A549 (cell line): ENCODE measurements at regions not wholly inside any gene's neighbourhood (a gene's known extent, or its start where the extent isn't known, plus 50 kb on each side); places are given as distances from the start of the nearest gene placed in this dataset.

Experiments used
- ATAC-seq, 2 experiments: fragments of 200-7000 bp in 1 of 2; fragments of >200 bp in 1 of 2; cut with Nextera tagmentation in 1 of 2; cut with Tn5 transposase in 1 of 2; 3 replicates each; pipeline versions ENCODE4 v1.8.0 to v1.9.1; 2018 to 2020; ENCODE audit warnings: mild to moderate bottlenecking in 1 of 2, moderate library complexity in 1 of 2
- CTCF ChIA-PET: fragments of 300-600 bp; sonication (Branson Sonifier 250); formaldehyde crosslinking; extraction: SDS; loops from one replicate; lab custom pipeline; 2021; ENCODE audit warnings: antibody characterized with exemption, inconsistent platforms; lab: Yijun Ruan, JAX
- POLR2A ChIA-PET: fragments of 350-600 bp; formaldehyde crosslinking; extraction: SDS; loops from one replicate; lab custom pipeline; 2021; ENCODE audit warnings: antibody characterized with exemption, inconsistent platforms; lab: Yijun Ruan, JAX
- DNase-seq, 2 experiments: peaks; one replicate each; pipeline versions ENCODE4 v3.0.0 to v3.0.0-alpha.2; 2011 to 2016; ENCODE audit warnings: low read depth in 1 of 2, low spot score in 1 of 2
- FAIRE-seq: peaks from 2 replicates; lab custom pipeline; 2011; peaks lifted over from hg19 to GRCh38; lab: Jason Lieb, UNC
- H3K27ac ChIP-seq, 2 experiments: fragments of >200 bp; sonication (Bioruptor Twin); formaldehyde crosslinking; 3 replicates each; pipeline ENCODE4 v1.5.1; 2016 to 2017
- H3K4me1 ChIP-seq: fragments of >200 bp; sonication (Bioruptor Twin); formaldehyde crosslinking; 3 replicates; pipeline ENCODE4 v1.6.1; 2016
- H3K4me2 ChIP-seq: fragments of >200 bp; sonication (Bioruptor Twin); formaldehyde crosslinking; 3 replicates; pipeline ENCODE4 v1.6.1; 2016
- H3K4me3 ChIP-seq: fragments of >200 bp; sonication (Bioruptor Twin); formaldehyde crosslinking; 3 replicates; pipeline ENCODE4 v1.5.1; 2016
- H3K9me3 ChIP-seq: fragments of >200 bp; sonication (Bioruptor Twin); formaldehyde crosslinking; 3 replicates; pipeline ENCODE4 v1.6.1; 2016
- CEBPB ChIP-seq, 2 experiments: fragments of >200 bp in 1 of 2; sonication (Bioruptor Twin) in 1 of 2; formaldehyde crosslinking in 1 of 2; IDR thresholded peaks; 2 replicates each; pipeline ENCODE4 v1.6.1; 2012 to 2016
- CHD2 ChIP-seq: fragments of 150-350 bp; IDR thresholded peaks from 2 replicates; pipeline ENCODE4 v1.6.1; 2014; ENCODE audit warnings: low read length; ENCODE audit not compliant: partially characterized antibody
- GATA3 ChIP-seq: IDR thresholded peaks from 2 replicates; pipeline ENCODE4 v1.6.1; 2012; ENCODE audit warnings: borderline replicate concordance
- JUN ChIP-seq, 2 experiments: fragments of >200 bp; sonication (Bioruptor Twin); formaldehyde crosslinking; IDR thresholded peaks; 2 replicates in 1 of 2; 3 replicates in 1 of 2; pipeline ENCODE4 v1.6.1; 2016 to 2017
- KDM1A ChIP-seq: fragments of 200-600 bp; sonication (generic); IDR thresholded peaks from 2 replicates; pipeline ENCODE4 v1.6.1; 2016; ENCODE audit warnings: low read depth, mild to moderate bottlenecking
- MYC ChIP-seq: IDR thresholded peaks from 2 replicates; pipeline ENCODE4 v1.6.1; 2012; ENCODE audit warnings: mild to moderate bottlenecking, inconsistent platforms, low read length, improper control_type of control experiment, borderline replicate concordance
- RARB ChIP-seq: fragments of 250-450 bp; sonication (Bioruptor Pico); IDR thresholded peaks from 2 replicates; pipeline ENCODE4 v1.8.0; 2021; ENCODE audit warnings: mild to moderate bottlenecking, moderate library complexity
- RFX5 ChIP-seq: fragments of 450-650 bp; IDR thresholded peaks from 2 replicates; pipeline ENCODE4 v1.7.1; 2014; ENCODE audit warnings: antibody characterized with exemption, mild to moderate bottlenecking, moderate library complexity
- TP53 ChIP-seq: fragments of 250-450 bp; sonication (Bioruptor Pico); IDR thresholded peaks from 2 replicates; pipeline ENCODE4 v1.5.0; 2021; ENCODE audit warnings: mild to moderate bottlenecking, moderate library complexity
- WGBS: methylation state at CpG from one replicate; pipeline ENCODE4 v1.1.6; 2017; ENCODE audit errors: missing lambda C conversion rate; 5-methylcytosine and 5-hydroxymethylcytosine counted together
- TF ChIP-seq, protein P1 (sequence below): fragments of 200-600 bp; sonication (generic); IDR thresholded peaks from 2 replicates; pipeline ENCODE4 v1.6.1; 2016; ENCODE audit warnings: antibody characterized with exemption, mild to moderate bottlenecking, moderate library complexity
- TF ChIP-seq, protein P2 (sequence below): IDR thresholded peaks from 2 replicates; pipeline ENCODE4 v1.6.1; 2012
- TF ChIP-seq, protein P3 (sequence below): fragments of >200 bp; sonication (Bioruptor Twin); formaldehyde crosslinking; IDR thresholded peaks from 3 replicates; pipeline ENCODE4 v1.6.1; 2016
- TF ChIP-seq, protein P4 (sequence below): IDR thresholded peaks from 2 replicates; pipeline ENCODE4 v1.6.1; 2012; ENCODE audit warnings: low read depth, borderline replicate concordance

DNA sequence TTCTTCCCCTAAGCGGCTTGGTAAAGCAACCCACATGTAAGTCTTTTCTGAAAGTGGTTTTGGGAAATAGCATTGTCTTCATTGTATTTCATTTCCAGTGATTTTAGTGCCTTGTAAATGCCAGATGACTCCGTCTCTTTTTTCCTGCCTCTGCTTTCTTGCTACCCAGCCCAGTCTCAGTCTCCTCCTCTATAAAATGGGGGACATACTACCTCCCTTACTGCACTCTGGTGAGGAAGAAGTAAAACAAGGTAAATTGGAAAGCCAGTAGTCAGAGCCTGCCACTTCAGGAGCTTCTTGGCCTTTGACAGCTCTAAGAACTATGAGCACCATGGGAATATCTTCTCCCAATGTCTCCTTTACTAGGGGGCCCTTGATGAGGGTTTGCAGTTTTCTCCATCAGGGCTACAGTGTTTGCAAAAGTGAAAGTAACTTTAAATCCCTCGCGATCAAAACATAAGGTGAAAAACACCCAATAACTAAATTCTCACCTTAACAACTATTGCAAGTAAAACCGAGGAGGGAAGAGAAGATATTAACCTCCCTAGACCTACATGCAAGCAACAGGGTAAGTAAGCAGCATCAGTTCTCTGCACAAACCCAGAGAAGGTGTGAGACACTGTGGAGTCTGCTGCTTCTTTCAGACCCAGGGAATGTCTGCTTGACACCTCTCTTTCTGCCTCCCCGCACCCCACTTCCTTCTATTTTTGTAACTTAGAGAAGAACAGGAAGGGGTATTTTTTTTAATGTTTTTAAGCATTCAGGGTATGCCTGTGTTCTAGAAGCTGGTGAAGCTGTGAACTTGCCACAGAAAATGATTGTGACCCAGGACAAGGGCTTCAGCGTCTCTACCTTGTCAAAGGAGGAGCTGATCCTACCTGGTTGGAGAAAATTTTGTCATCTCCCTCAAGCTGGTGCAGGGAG lies 159.1 kb upstream of the EOMES start:
- H3K4me2 ChIP-seq: peak overlapping the region; percentile 55
- FAIRE-seq: no peak
- no peak for DNase-seq
- H3K27ac ChIP-seq: no peak overlapping the region
- no peak overlapping the region for H3K4me3 ChIP-seq
- POLR2A ChIA-PET: no interaction called here
- TF ChIP-seq CEBPB (IDR thresholded peaks at IDR 0.05): no peak
- no peak for TF ChIP-seq KDM1A
- TF ChIP-seq, protein P1, sequence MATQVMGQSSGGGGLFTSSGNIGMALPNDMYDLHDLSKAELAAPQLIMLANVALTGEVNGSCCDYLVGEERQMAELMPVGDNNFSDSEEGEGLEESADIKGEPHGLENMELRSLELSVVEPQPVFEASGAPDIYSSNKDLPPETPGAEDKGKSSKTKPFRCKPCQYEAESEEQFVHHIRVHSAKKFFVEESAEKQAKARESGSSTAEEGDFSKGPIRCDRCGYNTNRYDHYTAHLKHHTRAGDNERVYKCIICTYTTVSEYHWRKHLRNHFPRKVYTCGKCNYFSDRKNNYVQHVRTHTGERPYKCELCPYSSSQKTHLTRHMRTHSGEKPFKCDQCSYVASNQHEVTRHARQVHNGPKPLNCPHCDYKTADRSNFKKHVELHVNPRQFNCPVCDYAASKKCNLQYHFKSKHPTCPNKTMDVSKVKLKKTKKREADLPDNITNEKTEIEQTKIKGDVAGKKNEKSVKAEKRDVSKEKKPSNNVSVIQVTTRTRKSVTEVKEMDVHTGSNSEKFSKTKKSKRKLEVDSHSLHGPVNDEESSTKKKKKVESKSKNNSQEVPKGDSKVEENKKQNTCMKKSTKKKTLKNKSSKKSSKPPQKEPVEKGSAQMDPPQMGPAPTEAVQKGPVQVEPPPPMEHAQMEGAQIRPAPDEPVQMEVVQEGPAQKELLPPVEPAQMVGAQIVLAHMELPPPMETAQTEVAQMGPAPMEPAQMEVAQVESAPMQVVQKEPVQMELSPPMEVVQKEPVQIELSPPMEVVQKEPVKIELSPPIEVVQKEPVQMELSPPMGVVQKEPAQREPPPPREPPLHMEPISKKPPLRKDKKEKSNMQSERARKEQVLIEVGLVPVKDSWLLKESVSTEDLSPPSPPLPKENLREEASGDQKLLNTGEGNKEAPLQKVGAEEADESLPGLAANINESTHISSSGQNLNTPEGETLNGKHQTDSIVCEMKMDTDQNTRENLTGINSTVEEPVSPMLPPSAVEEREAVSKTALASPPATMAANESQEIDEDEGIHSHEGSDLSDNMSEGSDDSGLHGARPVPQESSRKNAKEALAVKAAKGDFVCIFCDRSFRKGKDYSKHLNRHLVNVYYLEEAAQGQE: no peak
- no peak for TF ChIP-seq RFX5
- no peak for TF ChIP-seq CHD2
- peak; percentile 34 to 53; a peak in 2 of 6 replicates for ATAC-seq
- H3K9me3 ChIP-seq: no peaks in the 10 kb centered on the region
- 31% methylated on average over 7 of the region's 7 CpGs for WGBS
- no peaks in the 10 kb centered on the region for H3K4me1 ChIP-seq
- CTCF ChIA-PET: no interaction called here

DNA sequence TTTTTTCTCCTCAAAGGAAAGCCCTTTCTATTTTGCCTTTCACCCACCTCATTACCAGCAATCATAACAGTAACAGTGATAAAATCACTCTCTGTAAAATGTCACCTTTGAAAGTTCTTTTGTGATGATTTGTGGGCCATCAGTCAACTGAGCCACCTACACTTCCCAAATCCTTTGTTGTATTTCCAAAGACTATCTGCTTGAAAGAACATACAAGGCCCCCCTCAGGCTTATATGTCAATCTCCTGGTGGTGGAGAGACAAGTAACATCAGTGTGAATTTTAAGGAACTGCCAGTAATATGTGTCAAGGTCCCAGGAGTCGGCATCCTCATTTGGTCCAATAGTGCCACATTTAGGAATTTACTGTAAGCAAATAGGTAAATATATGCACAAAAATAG lies 161.1 kb upstream of the EOMES start:
- no peak overlapping the region for H3K4me3 ChIP-seq
- WGBS: 76% methylated on average over 1 of the region's 1 CpG
- DNase-seq: no peak
- ChIA-PET CTCF (no interaction called here), POLR2A (no interaction called here)
- ATAC-seq: no peak
- no peak for FAIRE-seq
- no peaks in the 10 kb centered on the region for H3K9me3 ChIP-seq
- no peak overlapping the region for H3K4me2 ChIP-seq
- H3K4me1 ChIP-seq: no peaks in the 10 kb centered on the region
- H3K27ac ChIP-seq: no peak overlapping the region
- TF ChIP-seq JUN (IDR thresholded peaks at IDR 0.05): no peak
- no peak for TF ChIP-seq GATA3
- TF ChIP-seq, protein P1: no peak
- TF ChIP-seq TP53 (CRISPR knock-in tag): no peak
- TF ChIP-seq, protein P2, sequence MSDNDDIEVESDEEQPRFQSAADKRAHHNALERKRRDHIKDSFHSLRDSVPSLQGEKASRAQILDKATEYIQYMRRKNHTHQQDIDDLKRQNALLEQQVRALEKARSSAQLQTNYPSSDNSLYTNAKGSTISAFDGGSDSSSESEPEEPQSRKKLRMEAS: no peak
- no peak for TF ChIP-seq RARB (CRISPR knock-in tag)
- TF ChIP-seq, protein P3, sequence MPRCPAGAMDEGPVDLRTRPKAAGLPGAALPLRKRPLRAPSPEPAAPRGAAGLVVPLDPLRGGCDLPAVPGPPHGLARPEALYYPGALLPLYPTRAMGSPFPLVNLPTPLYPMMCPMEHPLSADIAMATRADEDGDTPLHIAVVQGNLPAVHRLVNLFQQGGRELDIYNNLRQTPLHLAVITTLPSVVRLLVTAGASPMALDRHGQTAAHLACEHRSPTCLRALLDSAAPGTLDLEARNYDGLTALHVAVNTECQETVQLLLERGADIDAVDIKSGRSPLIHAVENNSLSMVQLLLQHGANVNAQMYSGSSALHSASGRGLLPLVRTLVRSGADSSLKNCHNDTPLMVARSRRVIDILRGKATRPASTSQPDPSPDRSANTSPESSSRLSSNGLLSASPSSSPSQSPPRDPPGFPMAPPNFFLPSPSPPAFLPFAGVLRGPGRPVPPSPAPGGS: no peak

DNA sequence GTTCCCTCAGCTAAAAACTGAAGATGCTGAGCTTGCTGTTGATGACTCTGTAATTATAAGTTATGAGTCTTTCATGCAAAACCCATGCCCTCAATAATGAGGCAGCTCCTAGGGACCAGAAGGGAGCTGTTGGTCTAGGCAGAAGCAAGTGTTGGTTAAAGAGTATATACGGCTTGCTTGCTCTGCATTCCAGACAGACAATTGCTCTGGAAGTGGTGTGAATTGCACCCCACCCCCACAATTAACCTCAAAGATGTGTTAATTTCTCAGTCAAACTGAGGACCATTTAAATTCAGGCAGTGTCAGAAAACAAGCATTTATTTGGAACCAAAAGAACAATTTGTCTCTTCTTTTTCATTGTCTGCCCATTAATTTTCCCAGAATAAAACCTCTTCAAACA lies 163.5 kb upstream of the EOMES start:
- WGBS: 8% methylated on average over 1 of the region's 1 CpG
- no peak for FAIRE-seq

More for the DNA sequence above, 163.5 kb upstream of the EOMES start:
- DNase-seq (no peak), ATAC-seq (no peak)
- Histone ChIP-seq H3K4me3 (no peak overlapping the region), H3K9me3 (no peaks in the 10 kb centered on the region), H3K27ac (no peak overlapping the region)
- CTCF ChIA-PET: no interaction called here
- TF ChIP-seq, protein P4, sequence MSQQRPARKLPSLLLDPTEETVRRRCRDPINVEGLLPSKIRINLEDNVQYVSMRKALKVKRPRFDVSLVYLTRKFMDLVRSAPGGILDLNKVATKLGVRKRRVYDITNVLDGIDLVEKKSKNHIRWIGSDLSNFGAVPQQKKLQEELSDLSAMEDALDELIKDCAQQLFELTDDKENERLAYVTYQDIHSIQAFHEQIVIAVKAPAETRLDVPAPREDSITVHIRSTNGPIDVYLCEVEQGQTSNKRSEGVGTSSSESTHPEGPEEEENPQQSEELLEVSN: no peak
- no peak for TF ChIP-seq MYC
- TF ChIP-seq, all 56 proteins: peak for 0
- Histone ChIP-seq H3K4me1 (no peaks in the 10 kb centered on the region), H3K4me2 (no peak overlapping the region)
- POLR2A ChIA-PET: no interaction called here
